ENCODE measurements at regions not wholly inside any gene's neighbourhood (a gene's known extent, or its start where the extent isn't known, plus 50 kb on each side); places are given as distances from the start of the nearest gene placed in this dataset.

GRCh38 chr5:28707706-28708105, 1669.3 kb upstream of the CDH9 start:
- TF ChIP-seq POLR2A (IDR thresholded peaks at IDR 0.05) (no peak), CTCF (IDR thresholded peaks at IDR 0.05) (no peak)

All from body of pancreas (tissue), 4 donors.